ENCODE measurements at regions not wholly inside any gene's neighbourhood (a gene's known extent, or its start where the extent isn't known, plus 50 kb on each side); places are given as distances from the start of the nearest gene placed in this dataset.

DNA sequence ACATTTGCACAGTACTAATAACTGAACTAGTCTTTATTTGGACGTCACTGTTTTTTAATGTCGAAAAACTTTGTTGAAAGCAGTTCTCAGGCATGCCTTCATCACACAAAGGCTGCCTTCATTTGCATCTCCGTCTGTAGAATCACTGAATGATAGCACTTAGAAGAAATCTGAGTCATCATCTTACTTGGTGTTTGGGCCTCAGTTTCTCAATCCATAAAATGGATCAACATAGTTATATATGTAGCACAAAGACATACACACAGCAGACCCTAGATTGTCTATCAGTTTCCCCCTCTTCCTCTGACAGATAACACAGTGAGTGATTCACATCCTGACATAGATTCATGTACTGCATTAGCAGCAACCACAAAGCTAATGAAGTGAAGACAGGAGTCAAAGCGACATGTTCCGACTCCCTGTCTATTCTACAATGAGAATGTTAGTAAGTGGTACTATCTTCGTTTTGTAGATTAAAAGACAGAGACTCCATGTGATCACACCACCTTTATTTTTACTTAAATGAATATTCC, 80.4 kb upstream of the PDE10A start:
- TF ChIP-seq, protein P1, sequence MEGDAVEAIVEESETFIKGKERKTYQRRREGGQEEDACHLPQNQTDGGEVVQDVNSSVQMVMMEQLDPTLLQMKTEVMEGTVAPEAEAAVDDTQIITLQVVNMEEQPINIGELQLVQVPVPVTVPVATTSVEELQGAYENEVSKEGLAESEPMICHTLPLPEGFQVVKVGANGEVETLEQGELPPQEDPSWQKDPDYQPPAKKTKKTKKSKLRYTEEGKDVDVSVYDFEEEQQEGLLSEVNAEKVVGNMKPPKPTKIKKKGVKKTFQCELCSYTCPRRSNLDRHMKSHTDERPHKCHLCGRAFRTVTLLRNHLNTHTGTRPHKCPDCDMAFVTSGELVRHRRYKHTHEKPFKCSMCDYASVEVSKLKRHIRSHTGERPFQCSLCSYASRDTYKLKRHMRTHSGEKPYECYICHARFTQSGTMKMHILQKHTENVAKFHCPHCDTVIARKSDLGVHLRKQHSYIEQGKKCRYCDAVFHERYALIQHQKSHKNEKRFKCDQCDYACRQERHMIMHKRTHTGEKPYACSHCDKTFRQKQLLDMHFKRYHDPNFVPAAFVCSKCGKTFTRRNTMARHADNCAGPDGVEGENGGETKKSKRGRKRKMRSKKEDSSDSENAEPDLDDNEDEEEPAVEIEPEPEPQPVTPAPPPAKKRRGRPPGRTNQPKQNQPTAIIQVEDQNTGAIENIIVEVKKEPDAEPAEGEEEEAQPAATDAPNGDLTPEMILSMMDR (conservative IDR thresholded peaks at IDR 0.05; ENCODE audit: low read length): no peak
- no peak for TF ChIP-seq EZH2phosphoT487 (IDR thresholded peaks at IDR 0.05; ENCODE audit: borderline replicate concordance)
- Histone ChIP-seq H3K9ac (ENCODE audit: low read depth, low read length, poor library complexity, severe bottlenecking) (no peak overlapping the region), H3K36me3 (ENCODE audit: insufficient read depth, low read length) (no peaks in the 10 kb centered on the region), H3K79me2 (ENCODE audit: insufficient read depth, low read length) (no peaks in the 10 kb centered on the region), H3K4me3 (ENCODE audit: low read length, poor library complexity, severe bottlenecking) (no peak overlapping the region), H3K27me3 (ENCODE audit: insufficient read depth, low read length, poor library complexity, severe bottlenecking) (no peaks in the 10 kb centered on the region), H2AFZ (ENCODE audit: low read length) (no peak overlapping the region), H3K9me2 (replicated peaks; ENCODE audit: low read depth, low read length) (no peaks in the 10 kb centered on the region), H3K4me1 (ENCODE audit: insufficient read depth, low read length, poor library complexity, severe bottlenecking) (no peaks in the 10 kb centered on the region), H3K9me3 (ENCODE audit: insufficient read depth, low read depth, low read length) (no peaks in the 10 kb centered on the region), H4K20me1 (ENCODE audit: insufficient read depth, low read length, poor library complexity, severe bottlenecking) (no peaks in the 10 kb centered on the region), H3F3A (ENCODE audit: low read depth) (no peaks in the 10 kb centered on the region), H3K4me2 (ENCODE audit: low read depth, low read length, poor library complexity, severe bottlenecking) (no peak overlapping the region)

DNA sequence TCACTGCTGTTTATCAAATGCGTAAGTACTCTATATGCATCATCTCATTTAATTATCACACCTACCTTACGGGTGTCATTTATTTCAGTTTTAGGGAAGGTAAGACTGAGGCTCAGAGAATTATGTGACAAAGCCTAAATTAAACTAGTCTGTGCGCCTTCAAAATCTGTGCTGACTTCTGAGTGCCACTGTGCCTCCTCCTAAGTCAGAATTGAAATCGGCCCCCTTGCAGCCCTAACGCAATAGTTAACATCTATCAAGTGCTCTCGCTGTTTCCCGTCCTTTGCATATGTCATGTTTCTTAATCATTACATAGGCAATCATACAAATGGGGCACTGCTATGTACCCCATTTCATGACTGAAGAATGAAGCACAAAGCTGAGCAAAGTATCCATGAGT, 79.0 kb upstream of the PDE10A start:
- TF ChIP-seq EZH2phosphoT487 (IDR thresholded peaks at IDR 0.05; ENCODE audit: borderline replicate concordance): no peak
- TF ChIP-seq, protein P1 (conservative IDR thresholded peaks at IDR 0.05; ENCODE audit: low read length): no peak
- Histone ChIP-seq H4K20me1 (ENCODE audit: insufficient read depth, low read length, poor library complexity, severe bottlenecking) (no peaks in the 10 kb centered on the region), H3K27me3 (ENCODE audit: insufficient read depth, low read length, poor library complexity, severe bottlenecking) (no peaks in the 10 kb centered on the region), H3K4me1 (ENCODE audit: insufficient read depth, low read length, poor library complexity, severe bottlenecking) (no peaks in the 10 kb centered on the region), H3K9ac (ENCODE audit: low read depth, low read length, poor library complexity, severe bottlenecking) (no peak overlapping the region), H3K79me2 (ENCODE audit: insufficient read depth, low read length) (no peaks in the 10 kb centered on the region), H3K36me3 (ENCODE audit: insufficient read depth, low read length) (no peaks in the 10 kb centered on the region), H3K9me2 (replicated peaks; ENCODE audit: low read depth, low read length) (no peaks in the 10 kb centered on the region), H3K4me2 (ENCODE audit: low read depth, low read length, poor library complexity, severe bottlenecking) (no peak overlapping the region), H3F3A (ENCODE audit: low read depth) (no peaks in the 10 kb centered on the region), H3K9me3 (ENCODE audit: insufficient read depth, low read depth, low read length) (no peaks in the 10 kb centered on the region), H2AFZ (ENCODE audit: low read length) (no peak overlapping the region), H3K4me3 (ENCODE audit: low read length, poor library complexity, severe bottlenecking) (no peak overlapping the region)

DNA sequence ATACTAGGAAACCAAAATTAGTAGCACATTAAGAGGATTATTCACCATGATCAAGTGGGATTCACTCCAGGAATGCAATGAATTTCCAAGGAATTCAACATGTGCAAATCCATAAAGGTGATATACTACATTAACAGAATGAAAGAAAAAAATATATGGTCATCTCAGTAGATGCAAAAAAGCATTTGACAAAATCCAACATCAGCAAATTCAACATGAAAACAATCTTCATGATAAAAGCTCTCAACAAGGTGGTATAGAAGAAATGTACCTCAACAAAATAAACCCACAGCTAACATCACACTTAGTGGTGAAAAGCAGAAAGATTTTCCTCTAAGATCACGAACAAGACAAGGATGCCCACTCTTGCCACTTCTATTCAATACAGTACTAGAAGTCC, 74.4 kb upstream of the PDE10A start:
- Histone ChIP-seq H3K27me3 (ENCODE audit: insufficient read depth, low read length, poor library complexity, severe bottlenecking) (no peaks in the 10 kb centered on the region), H3K9ac (ENCODE audit: low read depth, low read length, poor library complexity, severe bottlenecking) (no peak overlapping the region), H3K36me3 (ENCODE audit: insufficient read depth, low read length) (no peaks in the 10 kb centered on the region), H3F3A (ENCODE audit: low read depth) (no peaks in the 10 kb centered on the region), H3K4me1 (ENCODE audit: insufficient read depth, low read length, poor library complexity, severe bottlenecking) (no peaks in the 10 kb centered on the region), H3K79me2 (ENCODE audit: insufficient read depth, low read length) (no peaks in the 10 kb centered on the region), H3K9me3 (ENCODE audit: insufficient read depth, low read depth, low read length) (no peaks in the 10 kb centered on the region), H2AFZ (ENCODE audit: low read length) (no peak overlapping the region), H4K20me1 (ENCODE audit: insufficient read depth, low read length, poor library complexity, severe bottlenecking) (no peaks in the 10 kb centered on the region), H3K4me2 (ENCODE audit: low read depth, low read length, poor library complexity, severe bottlenecking) (no peak overlapping the region), H3K4me3 (ENCODE audit: low read length, poor library complexity, severe bottlenecking) (no peak overlapping the region), H3K9me2 (replicated peaks; ENCODE audit: low read depth, low read length) (no peaks in the 10 kb centered on the region)
- no peak for TF ChIP-seq EZH2phosphoT487 (IDR thresholded peaks at IDR 0.05; ENCODE audit: borderline replicate concordance)
- TF ChIP-seq, protein P1 (conservative IDR thresholded peaks at IDR 0.05; ENCODE audit: low read length): no peak
